HL-60 (cell line): ENCODE measurements at regions not wholly inside any gene's neighbourhood (a gene's known extent, or its start where the extent isn't known, plus 50 kb on each side); places are given as distances from the start of the nearest gene placed in this dataset.

Source experiments
- CTCF ChIP-seq: IDR thresholded peaks from one replicate; pipeline ENCODE4 v1.5.1; 2011; ENCODE audit warnings: low read length, control low read depth, inconsistent platforms; ENCODE audit not compliant: insufficient read depth
- GABPA ChIP-seq: IDR thresholded peaks from 2 replicates; pipeline ENCODE4 v1.6.1; 2012; ENCODE audit warnings: low read depth
- POLR2AphosphoS5 ChIP-seq: IDR thresholded peaks from 2 replicates; pipeline ENCODE4 v1.6.1; 2012; ENCODE audit warnings: low read depth
- REST ChIP-seq: IDR thresholded peaks from 2 replicates; pipeline ENCODE4 v1.6.1; 2012; ENCODE audit warnings: low read depth; ENCODE audit not compliant: insufficient replicate concordance
- SPI1 ChIP-seq: IDR thresholded peaks from 2 replicates; pipeline ENCODE4 v1.6.1; 2012; ENCODE audit warnings: low read depth, mild to moderate bottlenecking, borderline replicate concordance

GRCh38 chr6:163888030-163888819 lies 473.7 kb downstream of the QKI start:
- TF ChIP-seq REST (no peak), CTCF (no peak), GABPA (no peak), POLR2AphosphoS5 (no peak), SPI1 (no peak)
